ENCODE measurements at regions not wholly inside any gene's neighbourhood (a gene's known extent, or its start where the extent isn't known, plus 50 kb on each side); places are given as distances from the start of the nearest gene placed in this dataset.

- intact Hi-C loops (cut with micrococcal nuclease; ENCODE audit: unreplicated experiment) = loop anchor here (10.0 kb wide), 1 partner anchor 855 kb away; no protein-coding TSS in a partner anchor
- BruUV-seq (replicated peaks) = no TSS peak
- ChIA-PET CTCF (no interaction called here), POLR2A (ENCODE audit: low non-redundant PET) (no interaction called here)
- Histone ChIP-seq H3K36me3 (ENCODE audit: insufficient read depth, low read length, poor library complexity, severe bottlenecking) (no peaks in the 10 kb centered on the region), H3K27ac (ENCODE audit: low read depth, low read length, poor library complexity, severe bottlenecking) (no peak overlapping the region), H3K4me1 (ENCODE audit: insufficient read depth, low read length, poor library complexity, severe bottlenecking) (peaks cover 13% of the 10 kb centered on the region), H3K27me3 (replicated peaks; ENCODE audit: insufficient read depth, low read depth, low read length, poor library complexity) (no peaks in the 10 kb centered on the region), H3K9me3 (ENCODE audit: low read depth, low read length, poor library complexity, severe bottlenecking) (no peaks in the 10 kb centered on the region), H3K4me3 (ENCODE audit: low read depth, low read length, poor library complexity, severe bottlenecking) (no peak overlapping the region)
- DNase-seq (ENCODE audit: low spot score) = peak; percentile 63
- no peak for TF ChIP-seq CTCF (conservative IDR thresholded peaks at IDR 0.05; ENCODE audit: low read depth, low read length)
- no peak for TF ChIP-seq EZH2 (IDR thresholded peaks at IDR 0.05; ENCODE audit: borderline replicate concordance, low read depth, low read length, poor library complexity, severe bottlenecking)
Measured at GRCh38 chr10:36489611-36490228, 635.7 kb upstream of the ANKRD30A start.

GRCh38 chr10:36489181-36489580 lies 636.2 kb upstream of the ANKRD30A start:
- H3K4me3 ChIP-seq (ENCODE audit: low read depth, low read length, poor library complexity, severe bottlenecking) = no peak overlapping the region
- CTCF ChIA-PET = no interaction called here
- H3K27ac ChIP-seq (ENCODE audit: low read depth, low read length, poor library complexity, severe bottlenecking) = no peak overlapping the region
- BruUV-seq (replicated peaks) = no TSS peak
- H3K4me1 ChIP-seq (ENCODE audit: insufficient read depth, low read length, poor library complexity, severe bottlenecking) = peaks cover 13% of the 10 kb centered on the region
- no peaks in the 10 kb centered on the region for H3K27me3 ChIP-seq (replicated peaks; ENCODE audit: insufficient read depth, low read depth, low read length, poor library complexity)
- POLR2A ChIA-PET (ENCODE audit: low non-redundant PET) = no interaction called here
- intact Hi-C loops (cut with micrococcal nuclease; ENCODE audit: unreplicated experiment) = no loop called here
- DNase-seq (ENCODE audit: low spot score) = no peak
- no peaks in the 10 kb centered on the region for H3K9me3 ChIP-seq (ENCODE audit: low read depth, low read length, poor library complexity, severe bottlenecking)
- H3K36me3 ChIP-seq (ENCODE audit: insufficient read depth, low read length, poor library complexity, severe bottlenecking) = no peaks in the 10 kb centered on the region
- no peak for TF ChIP-seq CTCF (conservative IDR thresholded peaks at IDR 0.05; ENCODE audit: low read depth, low read length)
- TF ChIP-seq EZH2 (IDR thresholded peaks at IDR 0.05; ENCODE audit: borderline replicate concordance, low read depth, low read length, poor library complexity, severe bottlenecking) = no peak

GRCh38 chr10:36488579-36488978 lies 636.8 kb upstream of the ANKRD30A start:
- ChIA-PET POLR2A (ENCODE audit: low non-redundant PET) (no interaction called here), CTCF (interaction anchor here (0.6 kb wide), 1 partner anchor 820 kb away, joined by 7 read pairs; no protein-coding TSS in a partner anchor)
- no peaks in the 10 kb centered on the region for H3K9me3 ChIP-seq (ENCODE audit: low read depth, low read length, poor library complexity, severe bottlenecking)
- H3K27me3 ChIP-seq (replicated peaks; ENCODE audit: insufficient read depth, low read depth, low read length, poor library complexity) = no peaks in the 10 kb centered on the region
- no peak overlapping the region for H3K27ac ChIP-seq (ENCODE audit: low read depth, low read length, poor library complexity, severe bottlenecking)
- BruUV-seq (replicated peaks) = no TSS peak
- peaks cover 13% of the 10 kb centered on the region for H3K4me1 ChIP-seq (ENCODE audit: insufficient read depth, low read length, poor library complexity, severe bottlenecking)
- no peaks in the 10 kb centered on the region for H3K36me3 ChIP-seq (ENCODE audit: insufficient read depth, low read length, poor library complexity, severe bottlenecking)
- H3K4me3 ChIP-seq (ENCODE audit: low read depth, low read length, poor library complexity, severe bottlenecking) = no peak overlapping the region
- TF ChIP-seq CTCF (conservative IDR thresholded peaks at IDR 0.05; ENCODE audit: low read depth, low read length) = no peak
- no peak for TF ChIP-seq EZH2 (IDR thresholded peaks at IDR 0.05; ENCODE audit: borderline replicate concordance, low read depth, low read length, poor library complexity, severe bottlenecking)
- intact Hi-C loops (cut with micrococcal nuclease; ENCODE audit: unreplicated experiment) = no loop called here
- no peak for DNase-seq (ENCODE audit: low spot score)

All from A673 (cell line).